Fibroblast of lung (primary cell): ENCODE measurements at regions not wholly inside any gene's neighbourhood (a gene's known extent, or its start where the extent isn't known, plus 50 kb on each side); places are given as distances from the start of the nearest gene placed in this dataset.

Source experiments
- CTCF ChIP-seq, 2 donors: IDR thresholded peaks in 1 of 2; conservative IDR thresholded peaks in 1 of 2; 1 replicate in 1 of 2; 2 replicates in 1 of 2; pipeline ENCODE4 v1.5.1; 2011 to 2012; ENCODE audit warnings: low read length in 2 of 2, control low read depth in 1 of 2, inconsistent platforms in 1 of 2, low read depth in 1 of 2, mild to moderate bottlenecking in 1 of 2
- EZH2 ChIP-seq: IDR thresholded peaks from 2 replicates; pipeline ENCODE4 v1.5.1; 2012; ENCODE audit warnings: low read length, control low read depth, mild to moderate bottlenecking; ENCODE audit errors: missing control alignments

- TF ChIP-seq CTCF (conservative IDR thresholded peaks at IDR 0.05 in 1 of 2, IDR thresholded peaks at IDR 0.05 in 1 of 2; ENCODE audit: low read depth in 1 of 2, low read length in 2 of 2) (no peak), EZH2 (no peak)
These were observed 426.5 kb upstream of the AKR1E2 start for GRCh38 chr10:4399556-4399955.
